ENCODE measurements at regions not wholly inside any gene's neighbourhood (a gene's known extent, or its start where the extent isn't known, plus 50 kb on each side); places are given as distances from the start of the nearest gene placed in this dataset.
A peak's percentile ranks its signal among the peaks of the same experiment; 100 is the strongest.

GRCh38 chr7:24052572-24053260 lies 231.3 kb upstream of the NPY start:
- peak; percentile 91 for DNase-seq
- no peak overlapping the region for H2BK15ac ChIP-seq (ENCODE audit: low read depth, poor library complexity, severe bottlenecking)

DNA sequence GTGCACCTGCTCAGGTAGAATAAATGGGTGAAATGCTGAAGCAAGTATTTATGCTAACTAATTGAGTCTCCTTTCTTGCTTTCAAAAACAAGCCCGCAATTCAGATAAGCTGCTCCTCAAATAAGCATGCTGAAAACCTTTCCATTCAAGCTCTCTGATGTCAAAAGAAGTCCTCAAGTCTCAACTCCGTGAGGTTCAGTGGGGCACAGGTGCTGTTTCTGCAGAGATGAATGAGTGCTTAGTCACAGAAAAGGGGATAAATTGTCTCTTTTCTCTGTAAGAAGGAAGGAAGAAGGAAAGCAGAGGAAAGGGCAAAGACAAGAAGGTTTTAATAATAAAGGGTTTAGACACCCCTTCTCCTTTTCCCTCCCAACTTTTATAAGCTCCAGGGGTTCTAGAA lies 229.8 kb upstream of the NPY start:
- H2AK5ac ChIP-seq (ENCODE audit: low read length, severe bottlenecking): no peak overlapping the region
- WGBS: 59% methylated on average over 2 of the region's 2 CpGs
- H3K79me1 ChIP-seq (replicated peaks; ENCODE audit: low read length, poor library complexity, severe bottlenecking): no peaks in the 10 kb centered on the region
- H2BK12ac ChIP-seq (ENCODE audit: low read length in 2 of 2): no peak overlapping the region
- H3K4me1 ChIP-seq (ENCODE audit: control insufficient read depth, insufficient read depth, low read depth, low read length): no peaks in the 10 kb centered on the region
- no peak overlapping the region for H3K27ac ChIP-seq (ENCODE audit: low read length, poor library complexity, severe bottlenecking)
- H3K36me3 ChIP-seq (ENCODE audit: control insufficient read depth in 1 of 2, insufficient read depth in 2 of 2, low read depth in 1 of 2, low read length in 2 of 2): no peaks in the 10 kb centered on the region
- no peak overlapping the region for H2AFZ ChIP-seq (ENCODE audit: low read depth, low read length)
- H2BK5ac ChIP-seq (ENCODE audit: low read depth, low read length, poor library complexity, severe bottlenecking): no peak overlapping the region
- no peak overlapping the region for H4K91ac ChIP-seq (ENCODE audit: low read length)
- DNase-seq: no peak
- no peak overlapping the region for H4K8ac ChIP-seq (ENCODE audit: low read length)
- H3K4me3 ChIP-seq (ENCODE audit: insufficient read depth in 1 of 2, low read depth in 1 of 2, low read length in 2 of 2): no peak overlapping the region
- H3K14ac ChIP-seq (ENCODE audit: low read length in 2 of 2): no peak overlapping the region
- H3K4me2 ChIP-seq (ENCODE audit: low read length, poor library complexity, severe bottlenecking): no peak overlapping the region
- no peak overlapping the region for H2BK120ac ChIP-seq (ENCODE audit: low read depth, low read length)
- H3K23ac ChIP-seq (ENCODE audit: low read length in 2 of 2): no peak overlapping the region
- no peak overlapping the region for H2BK15ac ChIP-seq (ENCODE audit: low read depth, poor library complexity, severe bottlenecking)
- peaks cover 4% of the 10 kb centered on the region for H3K9me3 ChIP-seq (ENCODE audit: control insufficient read depth, low read length)
- H3K27me3 ChIP-seq (ENCODE audit: control insufficient read depth in 1 of 2, insufficient read depth in 1 of 2, low read length in 2 of 2): peaks cover 0 to 17% of the 10 kb centered on the region in 2 experiments
- H3K18ac ChIP-seq (ENCODE audit: low read depth in 1 of 2, low read length in 2 of 2): no peak overlapping the region
- H3K4ac ChIP-seq (ENCODE audit: low read depth in 1 of 2, low read length in 2 of 2): no peak overlapping the region
- no peak overlapping the region for H3K9ac ChIP-seq (ENCODE audit: low read length)

More at GRCh38 chr7:24052572-24053260, 231.3 kb upstream of the NPY start:
- Histone ChIP-seq H3K27me3 (ENCODE audit: control insufficient read depth in 1 of 2, insufficient read depth in 1 of 2, low read length in 2 of 2) (peaks cover 0 to 17% of the 10 kb centered on the region in 2 experiments), H2AK5ac (ENCODE audit: low read length, severe bottlenecking) (no peak overlapping the region), H2BK12ac (ENCODE audit: low read length in 2 of 2) (no peak overlapping the region), H2BK5ac (ENCODE audit: low read depth, low read length, poor library complexity, severe bottlenecking) (no peak overlapping the region), H3K9ac (ENCODE audit: low read length) (no peak overlapping the region), H3K23ac (ENCODE audit: low read length in 2 of 2) (no peak overlapping the region), H3K4me3 (ENCODE audit: insufficient read depth in 1 of 2, low read depth in 1 of 2, low read length in 2 of 2) (no peak overlapping the region), H3K9me3 (ENCODE audit: control insufficient read depth, low read length) (peaks cover 4% of the 10 kb centered on the region), H3K4ac (ENCODE audit: low read depth in 1 of 2, low read length in 2 of 2) (peak overlapping the region in 1 of 2 experiments; percentile 21), H4K91ac (ENCODE audit: low read length) (no peak overlapping the region), H4K8ac (ENCODE audit: low read length) (no peak overlapping the region), H3K79me1 (replicated peaks; ENCODE audit: low read length, poor library complexity, severe bottlenecking) (no peaks in the 10 kb centered on the region), H2BK120ac (ENCODE audit: low read depth, low read length) (no peak overlapping the region), H3K14ac (ENCODE audit: low read length in 2 of 2) (no peak overlapping the region), H3K4me1 (ENCODE audit: control insufficient read depth, insufficient read depth, low read depth, low read length) (no peaks in the 10 kb centered on the region), H2AFZ (ENCODE audit: low read depth, low read length) (no peak overlapping the region), H3K36me3 (ENCODE audit: control insufficient read depth in 1 of 2, insufficient read depth in 2 of 2, low read depth in 1 of 2, low read length in 2 of 2) (no peaks in the 10 kb centered on the region), H3K27ac (ENCODE audit: low read length, poor library complexity, severe bottlenecking) (no peak overlapping the region), H3K4me2 (ENCODE audit: low read length, poor library complexity, severe bottlenecking) (no peak overlapping the region), H3K18ac (ENCODE audit: low read depth in 1 of 2, low read length in 2 of 2) (no peak overlapping the region)
- 13% methylated on average over 4 of the region's 6 CpGs for WGBS

- no peak overlapping the region for H2AFZ ChIP-seq (ENCODE audit: low read depth, low read length)
- H3K27me3 ChIP-seq (ENCODE audit: control insufficient read depth in 1 of 2, insufficient read depth in 1 of 2, low read length in 2 of 2): peaks cover 0 to 17% of the 10 kb centered on the region in 2 experiments
- peaks cover 4% of the 10 kb centered on the region for H3K9me3 ChIP-seq (ENCODE audit: control insufficient read depth, low read length)
- no peak overlapping the region for H2AK5ac ChIP-seq (ENCODE audit: low read length, severe bottlenecking)
- no peak overlapping the region for H2BK12ac ChIP-seq (ENCODE audit: low read length in 2 of 2)
- no peaks in the 10 kb centered on the region for H3K4me1 ChIP-seq (ENCODE audit: control insufficient read depth, insufficient read depth, low read depth, low read length)
- H2BK5ac ChIP-seq (ENCODE audit: low read depth, low read length, poor library complexity, severe bottlenecking): no peak overlapping the region
- H3K36me3 ChIP-seq (ENCODE audit: control insufficient read depth in 1 of 2, insufficient read depth in 2 of 2, low read depth in 1 of 2, low read length in 2 of 2): no peaks in the 10 kb centered on the region
- no peak overlapping the region for H4K8ac ChIP-seq (ENCODE audit: low read length)
- no peak overlapping the region for H3K23ac ChIP-seq (ENCODE audit: low read length in 2 of 2)
- no peak overlapping the region for H3K18ac ChIP-seq (ENCODE audit: low read depth in 1 of 2, low read length in 2 of 2)
- no peak overlapping the region for H3K4ac ChIP-seq (ENCODE audit: low read depth in 1 of 2, low read length in 2 of 2)
- H3K79me1 ChIP-seq (replicated peaks; ENCODE audit: low read length, poor library complexity, severe bottlenecking): no peaks in the 10 kb centered on the region
- no peak overlapping the region for H4K91ac ChIP-seq (ENCODE audit: low read length)
- H2BK15ac ChIP-seq (ENCODE audit: low read depth, poor library complexity, severe bottlenecking): no peak overlapping the region
- no peak overlapping the region for H3K4me3 ChIP-seq (ENCODE audit: insufficient read depth in 1 of 2, low read depth in 1 of 2, low read length in 2 of 2)
- H3K9ac ChIP-seq (ENCODE audit: low read length): no peak overlapping the region
- H3K4me2 ChIP-seq (ENCODE audit: low read length, poor library complexity, severe bottlenecking): no peak overlapping the region
- DNase-seq: no peak
- WGBS: 96% methylated on average over 2 of the region's 2 CpGs
- no peak overlapping the region for H3K14ac ChIP-seq (ENCODE audit: low read length in 2 of 2)
- H2BK120ac ChIP-seq (ENCODE audit: low read depth, low read length): no peak overlapping the region
- no peak overlapping the region for H3K27ac ChIP-seq (ENCODE audit: low read length, poor library complexity, severe bottlenecking)
Observed at GRCh38 chr7:24057243-24057642, 226.7 kb upstream of the NPY start.

GRCh38 chr7:24058953-24059352 lies 225.0 kb upstream of the NPY start:
- H2AFZ ChIP-seq (ENCODE audit: low read depth, low read length): no peak overlapping the region
- H3K18ac ChIP-seq (ENCODE audit: low read depth in 1 of 2, low read length in 2 of 2): no peak overlapping the region
- H3K27ac ChIP-seq (ENCODE audit: low read length, poor library complexity, severe bottlenecking): no peak overlapping the region
- H3K27me3 ChIP-seq (ENCODE audit: control insufficient read depth in 1 of 2, insufficient read depth in 1 of 2, low read length in 2 of 2): peaks cover 0 to 17% of the 10 kb centered on the region in 2 experiments
- no peak overlapping the region for H3K4me3 ChIP-seq (ENCODE audit: insufficient read depth in 1 of 2, low read depth in 1 of 2, low read length in 2 of 2)
- H3K9me3 ChIP-seq (ENCODE audit: control insufficient read depth, low read length): peaks cover 4% of the 10 kb centered on the region
- H3K14ac ChIP-seq (ENCODE audit: low read length in 2 of 2): no peak overlapping the region
- H3K23ac ChIP-seq (ENCODE audit: low read length in 2 of 2): no peak overlapping the region
- no peak overlapping the region for H2BK120ac ChIP-seq (ENCODE audit: low read depth, low read length)
- no peak overlapping the region for H2BK12ac ChIP-seq (ENCODE audit: low read length in 2 of 2)
- H4K91ac ChIP-seq (ENCODE audit: low read length): no peak overlapping the region
- H4K8ac ChIP-seq (ENCODE audit: low read length): no peak overlapping the region
- H3K36me3 ChIP-seq (ENCODE audit: control insufficient read depth in 1 of 2, insufficient read depth in 2 of 2, low read depth in 1 of 2, low read length in 2 of 2): no peaks in the 10 kb centered on the region
- no peak overlapping the region for H2BK5ac ChIP-seq (ENCODE audit: low read depth, low read length, poor library complexity, severe bottlenecking)
- no peak overlapping the region for H2BK15ac ChIP-seq (ENCODE audit: low read depth, poor library complexity, severe bottlenecking)
- 93% methylated on average over 3 of the region's 4 CpGs for WGBS
- DNase-seq: no peak
- H2AK5ac ChIP-seq (ENCODE audit: low read length, severe bottlenecking): no peak overlapping the region
- H3K79me1 ChIP-seq (replicated peaks; ENCODE audit: low read length, poor library complexity, severe bottlenecking): no peaks in the 10 kb centered on the region
- no peak overlapping the region for H3K4me2 ChIP-seq (ENCODE audit: low read length, poor library complexity, severe bottlenecking)
- H3K4me1 ChIP-seq (ENCODE audit: control insufficient read depth, insufficient read depth, low read depth, low read length): no peaks in the 10 kb centered on the region
- no peak overlapping the region for H3K4ac ChIP-seq (ENCODE audit: low read depth in 1 of 2, low read length in 2 of 2)
- no peak overlapping the region for H3K9ac ChIP-seq (ENCODE audit: low read length)

All from mesenchymal stem cell (in vitro differentiated cells and primary cell).